MM.1S (cell line): ENCODE measurements at regions not wholly inside any gene's neighbourhood (a gene's known extent, or its start where the extent isn't known, plus 50 kb on each side); places are given as distances from the start of the nearest gene placed in this dataset.

Source experiments
- DNase-seq: peaks from one replicate; pipeline ENCODE4 v3.0.0-alpha.2; 2015
- H2AFZ ChIP-seq: fragments of 300-600 bp; sonication (generic); 2 replicates; pipeline ENCODE4 v1.6.0; 2016; ENCODE audit warnings: antibody characterized with exemption, low read length
- H3F3A ChIP-seq: fragments of 300-600 bp; sonication (generic); 2 replicates; pipeline ENCODE4 v1.6.1; 2016; ENCODE audit warnings: mild to moderate bottlenecking, antibody characterized with exemption, low read length, moderate library complexity, mixed read lengths; ENCODE audit not compliant: insufficient read depth
- H3K27ac ChIP-seq: fragments of 300-600 bp; sonication (generic); 2 replicates; pipeline ENCODE4 v1.5.1; 2016; ENCODE audit warnings: mild to moderate bottlenecking, low read length
- H3K27me3 ChIP-seq: fragments of 300-600 bp; sonication (generic); replicated peaks from 2 replicates; pipeline ENCODE4 v1.6.0; 2016; ENCODE audit warnings: low read length; ENCODE audit not compliant: insufficient read depth
- H3K36me3 ChIP-seq: fragments of 300-600 bp; sonication (generic); replicated peaks from 2 replicates; pipeline ENCODE4 v1.6.1; 2016; ENCODE audit warnings: mild to moderate bottlenecking, low read length, mixed read lengths; ENCODE audit not compliant: insufficient read depth
- H3K4me1 ChIP-seq: fragments of 300-600 bp; sonication (generic); 2 replicates; pipeline ENCODE4 v1.6.1; 2016; ENCODE audit warnings: low read length, mixed read lengths
- H3K4me2 ChIP-seq: fragments of 300-600 bp; sonication (generic); 2 replicates; pipeline ENCODE4 v1.6.0; 2016; ENCODE audit warnings: low read depth, low read length
- H3K4me3 ChIP-seq: fragments of 300-600 bp; sonication (generic); 2 replicates; pipeline ENCODE4 v1.5.1; 2016; ENCODE audit warnings: low read length, mixed read lengths
- H3K79me2 ChIP-seq: fragments of 300-600 bp; sonication (generic); 2 replicates; pipeline ENCODE4 v1.6.1; 2016; ENCODE audit warnings: mixed run types, low read length, mixed read lengths
- H3K9ac ChIP-seq: fragments of 300-600 bp; sonication (generic); 2 replicates; pipeline ENCODE4 v1.6.1; 2016; ENCODE audit warnings: low read length, mixed read lengths
- H3K9me2 ChIP-seq: fragments of 300-600 bp; sonication (generic); replicated peaks from 2 replicates; pipeline ENCODE4 v1.6.1; 2016; ENCODE audit warnings: mild to moderate bottlenecking, low read length, mixed read lengths; ENCODE audit not compliant: insufficient read depth
- H3K9me3 ChIP-seq: fragments of 300-600 bp; sonication (generic); replicated peaks from 2 replicates; pipeline ENCODE4 v1.6.1; 2016; ENCODE audit warnings: mild to moderate bottlenecking, low read length, mixed read lengths; ENCODE audit not compliant: insufficient read depth
- H4K20me1 ChIP-seq: fragments of 300-600 bp; sonication (generic); 2 replicates; pipeline ENCODE4 v1.6.1; 2016; ENCODE audit warnings: mild to moderate bottlenecking, low read length, moderate library complexity, mixed read lengths; ENCODE audit not compliant: insufficient read depth
- EZH2 ChIP-seq: fragments of 300-600 bp; sonication (generic); optimal IDR thresholded peaks from 2 replicates; pipeline ENCODE3; 2017; ENCODE audit warnings: low read depth, mild to moderate bottlenecking, antibody characterized with exemption, low read length, mixed read lengths
- EZH2phosphoT487 ChIP-seq: fragments of 300-600 bp; sonication (generic); IDR thresholded peaks from 2 replicates; pipeline ENCODE4 v1.6.1; 2018; ENCODE audit warnings: antibody characterized with exemption, low read length
- TF ChIP-seq, protein P1 (sequence below): fragments of 300-600 bp; sonication (generic); IDR thresholded peaks from 2 replicates; pipeline ENCODE4 v1.5.1; 2016; ENCODE audit warnings: antibody characterized with exemption, low read length, mixed read lengths

DNA sequence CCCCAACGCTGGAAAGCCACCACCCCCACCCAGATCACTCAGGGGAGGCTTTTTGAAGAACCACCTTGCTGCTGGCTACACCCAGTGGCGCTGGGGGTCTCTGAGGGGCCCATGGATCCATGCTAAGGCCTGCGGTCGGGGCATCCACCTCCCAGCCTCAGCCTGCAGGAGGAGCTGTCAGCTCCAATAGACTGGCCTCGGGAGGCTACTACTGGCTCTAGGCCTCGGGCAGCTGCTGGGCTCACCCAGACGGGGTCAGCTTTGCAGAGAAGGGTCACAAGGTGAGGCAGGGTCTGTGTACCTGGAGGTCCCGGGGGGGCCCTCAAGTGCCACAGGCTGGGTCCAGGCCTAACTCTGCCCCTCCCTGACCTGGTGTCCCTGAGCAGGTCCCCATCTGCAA lies 193.7 kb downstream of the OLFM1 start:
- H3K79me2 ChIP-seq, result no peaks in the 10 kb centered on the region
- H3K4me3 ChIP-seq, result no peak overlapping the region
- no peaks in the 10 kb centered on the region for H3K4me1 ChIP-seq
- H3K4me2 ChIP-seq, result no peak overlapping the region
- no peaks in the 10 kb centered on the region for H3F3A ChIP-seq
- DNase-seq, result no peak
- H3K36me3 ChIP-seq, result no peaks in the 10 kb centered on the region
- peaks cover 84% of the 10 kb centered on the region for H3K27me3 ChIP-seq
- H4K20me1 ChIP-seq, result no peaks in the 10 kb centered on the region
- H3K9ac ChIP-seq, result no peak overlapping the region
- H3K9me3 ChIP-seq, result no peaks in the 10 kb centered on the region
- TF ChIP-seq EZH2phosphoT487 (no peak), EZH2 (no peak)
- TF ChIP-seq, protein P1, sequence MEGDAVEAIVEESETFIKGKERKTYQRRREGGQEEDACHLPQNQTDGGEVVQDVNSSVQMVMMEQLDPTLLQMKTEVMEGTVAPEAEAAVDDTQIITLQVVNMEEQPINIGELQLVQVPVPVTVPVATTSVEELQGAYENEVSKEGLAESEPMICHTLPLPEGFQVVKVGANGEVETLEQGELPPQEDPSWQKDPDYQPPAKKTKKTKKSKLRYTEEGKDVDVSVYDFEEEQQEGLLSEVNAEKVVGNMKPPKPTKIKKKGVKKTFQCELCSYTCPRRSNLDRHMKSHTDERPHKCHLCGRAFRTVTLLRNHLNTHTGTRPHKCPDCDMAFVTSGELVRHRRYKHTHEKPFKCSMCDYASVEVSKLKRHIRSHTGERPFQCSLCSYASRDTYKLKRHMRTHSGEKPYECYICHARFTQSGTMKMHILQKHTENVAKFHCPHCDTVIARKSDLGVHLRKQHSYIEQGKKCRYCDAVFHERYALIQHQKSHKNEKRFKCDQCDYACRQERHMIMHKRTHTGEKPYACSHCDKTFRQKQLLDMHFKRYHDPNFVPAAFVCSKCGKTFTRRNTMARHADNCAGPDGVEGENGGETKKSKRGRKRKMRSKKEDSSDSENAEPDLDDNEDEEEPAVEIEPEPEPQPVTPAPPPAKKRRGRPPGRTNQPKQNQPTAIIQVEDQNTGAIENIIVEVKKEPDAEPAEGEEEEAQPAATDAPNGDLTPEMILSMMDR, result no peak
- H2AFZ ChIP-seq, result no peak overlapping the region
- H3K27ac ChIP-seq, result no peak overlapping the region
- H3K9me2 ChIP-seq, result no peaks in the 10 kb centered on the region

DNA sequence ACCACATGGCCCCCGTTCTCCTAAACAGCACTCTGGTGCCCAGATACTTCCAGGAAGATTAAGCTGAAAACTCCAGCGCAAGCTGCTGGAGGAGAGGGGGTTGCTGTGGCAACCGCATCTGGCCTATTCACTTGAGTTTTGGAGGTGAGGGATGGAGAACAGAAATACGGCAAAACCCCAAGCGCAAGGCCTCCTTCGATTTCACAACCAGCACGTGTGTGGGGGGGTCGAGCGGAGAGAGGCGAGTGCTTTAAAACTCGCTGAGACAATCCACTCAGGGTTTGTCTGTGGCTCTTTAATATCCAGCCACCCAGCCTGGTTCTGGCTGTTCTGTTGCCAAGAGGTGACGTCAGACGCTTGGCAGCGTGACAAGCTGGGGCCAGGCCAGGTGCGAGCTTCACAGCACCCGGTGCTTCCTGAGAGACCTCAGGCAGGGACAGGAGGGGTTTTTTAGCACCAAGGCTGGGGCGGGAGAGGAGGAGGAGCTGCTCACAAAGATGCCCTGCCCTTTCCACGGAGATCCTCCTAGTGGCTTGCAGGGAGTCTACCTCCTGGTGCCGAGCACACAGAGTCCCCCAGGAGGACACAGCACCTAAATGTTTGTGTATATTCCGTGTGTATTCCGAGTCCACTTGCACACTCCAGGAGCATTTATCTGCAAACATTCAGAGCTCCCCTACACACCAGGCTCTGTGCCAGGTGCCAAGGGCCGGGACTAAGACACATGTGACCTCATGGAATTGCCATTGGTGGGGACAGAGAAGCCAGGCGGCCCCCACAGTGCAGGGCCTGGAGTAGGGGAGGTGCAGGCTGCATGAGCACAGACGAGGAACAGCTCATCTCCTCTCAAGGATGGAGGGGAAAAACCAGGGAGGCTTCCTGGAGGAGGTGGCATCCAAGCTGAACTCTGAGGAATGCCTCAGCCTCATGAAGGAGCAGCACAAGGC lies 194.6 kb downstream of the OLFM1 start:
- Histone ChIP-seq H3K4me1 (no peaks in the 10 kb centered on the region), H2AFZ (no peak overlapping the region), H3K9ac (no peak overlapping the region), H3F3A (no peaks in the 10 kb centered on the region), H3K27me3 (peaks cover 76% of the 10 kb centered on the region), H3K4me2 (no peak overlapping the region), H3K4me3 (no peak overlapping the region), H3K27ac (no peak overlapping the region), H3K36me3 (no peaks in the 10 kb centered on the region), H4K20me1 (no peaks in the 10 kb centered on the region), H3K9me3 (no peaks in the 10 kb centered on the region), H3K79me2 (no peaks in the 10 kb centered on the region), H3K9me2 (no peaks in the 10 kb centered on the region)
- TF ChIP-seq EZH2phosphoT487 (no peak), EZH2 (no peak)
- TF ChIP-seq, protein P1, result no peak
- DNase-seq, result peak; percentile 49

DNA sequence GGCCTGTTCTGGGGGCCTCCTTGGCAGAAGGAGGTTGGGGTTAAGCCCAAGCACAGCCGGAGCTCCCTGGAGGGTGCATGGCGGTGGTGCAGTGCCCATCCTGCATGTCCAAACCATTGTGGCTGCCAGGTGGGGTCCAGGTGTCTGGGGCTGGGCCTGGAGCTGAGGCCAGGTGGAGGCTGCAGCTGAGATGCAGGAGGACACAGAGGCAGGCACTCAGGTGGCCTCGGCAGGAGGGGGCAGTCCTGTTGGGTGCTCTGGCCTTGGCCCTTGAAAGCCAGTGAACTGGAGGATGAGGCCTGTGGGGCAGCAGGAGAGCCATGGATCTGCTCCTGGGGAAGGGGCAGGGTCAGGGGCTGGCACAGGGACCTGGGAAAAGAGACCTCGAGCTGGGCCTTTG lies 195.3 kb downstream of the OLFM1 start:
- Histone ChIP-seq H3K27me3 (peaks cover 76% of the 10 kb centered on the region), H3K4me2 (no peak overlapping the region), H3K4me3 (no peak overlapping the region), H3K79me2 (no peaks in the 10 kb centered on the region), H3K27ac (no peak overlapping the region), H2AFZ (no peak overlapping the region), H3K36me3 (no peaks in the 10 kb centered on the region), H3K9me3 (no peaks in the 10 kb centered on the region), H3K4me1 (no peaks in the 10 kb centered on the region), H3K9ac (no peak overlapping the region), H3K9me2 (no peaks in the 10 kb centered on the region), H4K20me1 (no peaks in the 10 kb centered on the region), H3F3A (no peaks in the 10 kb centered on the region)
- TF ChIP-seq, protein P1, result no peak
- no peak for TF ChIP-seq EZH2
- TF ChIP-seq EZH2phosphoT487, result no peak
- no peak for DNase-seq
